ENCODE measurements at regions not wholly inside any gene's neighbourhood (a gene's known extent, or its start where the extent isn't known, plus 50 kb on each side); places are given as distances from the start of the nearest gene placed in this dataset.

DNA sequence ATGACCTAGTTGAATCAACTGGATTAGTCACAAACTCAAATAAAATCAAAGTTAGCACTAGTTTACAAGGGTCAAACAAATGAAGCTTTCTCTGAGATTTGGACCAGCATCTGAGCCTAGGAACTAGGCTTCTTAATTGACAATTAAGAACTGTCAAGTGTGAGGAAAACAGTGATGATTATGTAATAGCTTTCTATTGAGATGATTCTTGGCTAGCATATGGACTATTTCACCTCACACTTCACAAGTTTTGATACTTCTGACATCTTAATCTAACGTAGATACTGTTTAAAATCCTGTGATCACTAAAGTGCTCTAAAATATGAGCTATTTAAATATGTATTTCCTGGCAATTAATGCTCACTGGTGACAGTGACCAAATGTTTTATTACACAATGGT is 542.9 kb downstream of the EFNA5 start:
- ATAC-seq: no peak
- no peak for TF ChIP-seq ISL1 (CRISPR knock-in tag; IDR thresholded peaks at IDR 0.05)
- no peak for TF ChIP-seq BACH2 (CRISPR knock-in tag; IDR thresholded peaks at IDR 0.05; ENCODE audit: borderline replicate concordance)
- TF ChIP-seq OSR1 (CRISPR knock-in tag; IDR thresholded peaks at IDR 0.05): no peak
- TF ChIP-seq RARB (CRISPR knock-in tag; IDR thresholded peaks at IDR 0.05): no peak
- no peak for TF ChIP-seq ZFP30 (CRISPR knock-in tag; IDR thresholded peaks at IDR 0.05)
- no peak for TF ChIP-seq ZNF70 (CRISPR knock-in tag; IDR thresholded peaks at IDR 0.05)
- no peak for TF ChIP-seq GLIS3 (CRISPR knock-in tag; IDR thresholded peaks at IDR 0.05)
- no peak for TF ChIP-seq ZC3H10 (CRISPR knock-in tag; IDR thresholded peaks at IDR 0.05)
- TF ChIP-seq ZNF565 (CRISPR knock-in tag; conservative IDR thresholded peaks at IDR 0.05; ENCODE audit: low read depth): no peak
- no peak for TF ChIP-seq SNAI2 (CRISPR knock-in tag; IDR thresholded peaks at IDR 0.05)
- TF ChIP-seq TCF4 (CRISPR knock-in tag; IDR thresholded peaks at IDR 0.05; ENCODE audit: borderline replicate concordance): no peak
- TF ChIP-seq, protein P1, sequence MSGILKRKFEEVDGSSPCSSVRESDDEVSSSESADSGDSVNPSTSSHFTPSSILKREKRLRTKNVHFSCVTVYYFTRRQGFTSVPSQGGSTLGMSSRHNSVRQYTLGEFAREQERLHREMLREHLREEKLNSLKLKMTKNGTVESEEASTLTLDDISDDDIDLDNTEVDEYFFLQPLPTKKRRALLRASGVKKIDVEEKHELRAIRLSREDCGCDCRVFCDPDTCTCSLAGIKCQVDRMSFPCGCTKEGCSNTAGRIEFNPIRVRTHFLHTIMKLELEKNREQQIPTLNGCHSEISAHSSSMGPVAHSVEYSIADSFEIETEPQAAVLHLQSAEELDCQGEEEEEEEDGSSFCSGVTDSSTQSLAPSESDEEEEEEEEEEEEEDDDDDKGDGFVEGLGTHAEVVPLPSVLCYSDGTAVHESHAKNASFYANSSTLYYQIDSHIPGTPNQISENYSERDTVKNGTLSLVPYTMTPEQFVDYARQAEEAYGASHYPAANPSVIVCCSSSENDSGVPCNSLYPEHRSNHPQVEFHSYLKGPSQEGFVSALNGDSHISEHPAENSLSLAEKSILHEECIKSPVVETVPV (CRISPR knock-in tag; IDR thresholded peaks at IDR 0.05): no peak
- TF ChIP-seq CSDC2 (CRISPR knock-in tag; IDR thresholded peaks at IDR 0.05): no peak
- TF ChIP-seq, protein P2, sequence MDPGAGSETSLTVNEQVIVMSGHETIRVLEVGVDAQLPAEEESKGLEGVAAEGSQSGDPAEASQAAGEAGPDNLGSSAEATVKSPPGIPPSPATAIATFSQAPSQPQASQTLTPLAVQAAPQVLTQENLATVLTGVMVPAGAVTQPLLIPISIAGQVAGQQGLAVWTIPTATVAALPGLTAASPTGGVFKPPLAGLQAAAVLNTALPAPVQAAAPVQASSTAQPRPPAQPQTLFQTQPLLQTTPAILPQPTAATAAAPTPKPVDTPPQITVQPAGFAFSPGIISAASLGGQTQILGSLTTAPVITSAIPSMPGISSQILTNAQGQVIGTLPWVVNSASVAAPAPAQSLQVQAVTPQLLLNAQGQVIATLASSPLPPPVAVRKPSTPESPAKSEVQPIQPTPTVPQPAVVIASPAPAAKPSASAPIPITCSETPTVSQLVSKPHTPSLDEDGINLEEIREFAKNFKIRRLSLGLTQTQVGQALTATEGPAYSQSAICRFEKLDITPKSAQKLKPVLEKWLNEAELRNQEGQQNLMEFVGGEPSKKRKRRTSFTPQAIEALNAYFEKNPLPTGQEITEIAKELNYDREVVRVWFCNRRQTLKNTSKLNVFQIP (CRISPR knock-in tag; IDR thresholded peaks at IDR 0.05; ENCODE audit: borderline replicate concordance, low read depth): no peak
- TF ChIP-seq ESRRG (CRISPR knock-in tag; IDR thresholded peaks at IDR 0.05): no peak
- TF ChIP-seq TOX (CRISPR knock-in tag; IDR thresholded peaks at IDR 0.05; ENCODE audit: borderline replicate concordance): no peak
- TF ChIP-seq, protein P3, sequence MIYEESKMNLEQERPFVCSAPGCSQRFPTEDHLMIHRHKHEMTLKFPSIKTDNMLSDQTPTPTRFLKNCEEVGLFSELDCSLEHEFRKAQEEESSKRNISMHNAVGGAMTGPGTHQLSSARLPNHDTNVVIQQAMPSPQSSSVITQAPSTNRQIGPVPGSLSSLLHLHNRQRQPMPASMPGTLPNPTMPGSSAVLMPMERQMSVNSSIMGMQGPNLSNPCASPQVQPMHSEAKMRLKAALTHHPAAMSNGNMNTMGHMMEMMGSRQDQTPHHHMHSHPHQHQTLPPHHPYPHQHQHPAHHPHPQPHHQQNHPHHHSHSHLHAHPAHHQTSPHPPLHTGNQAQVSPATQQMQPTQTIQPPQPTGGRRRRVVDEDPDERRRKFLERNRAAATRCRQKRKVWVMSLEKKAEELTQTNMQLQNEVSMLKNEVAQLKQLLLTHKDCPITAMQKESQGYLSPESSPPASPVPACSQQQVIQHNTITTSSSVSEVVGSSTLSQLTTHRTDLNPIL (CRISPR knock-in tag; IDR thresholded peaks at IDR 0.05; ENCODE audit: low read depth): no peak

DNA sequence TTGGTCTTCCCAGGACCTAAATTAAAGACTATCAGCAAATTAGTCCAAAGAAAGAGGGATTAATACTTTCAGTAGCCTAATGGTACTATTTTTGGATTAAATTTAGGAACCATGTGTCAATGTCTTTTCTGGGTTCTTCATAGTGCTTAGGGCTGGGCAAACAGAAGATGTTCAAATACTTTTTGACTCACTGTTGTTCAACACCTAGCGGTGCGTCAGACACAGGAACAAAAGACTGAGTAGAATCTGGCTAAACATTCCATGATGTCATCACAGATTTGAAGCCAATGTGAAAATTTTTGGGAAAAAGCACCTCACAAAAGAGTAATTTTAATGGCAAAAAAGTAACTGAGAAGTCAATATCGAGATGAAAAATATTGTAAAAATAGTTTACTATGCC is 544.4 kb downstream of the EFNA5 start:
- ATAC-seq: no peak
- TF ChIP-seq ZFP30 (CRISPR knock-in tag; IDR thresholded peaks at IDR 0.05) (no peak), ZFP3 (CRISPR knock-in tag; IDR thresholded peaks at IDR 0.05) (no peak), ESRRG (CRISPR knock-in tag; IDR thresholded peaks at IDR 0.05) (no peak), ARNTL (CRISPR knock-in tag; IDR thresholded peaks at IDR 0.05; ENCODE audit: borderline replicate concordance, low read depth) (no peak)
- TF ChIP-seq, protein P1 (CRISPR knock-in tag; IDR thresholded peaks at IDR 0.05): no peak

DNA sequence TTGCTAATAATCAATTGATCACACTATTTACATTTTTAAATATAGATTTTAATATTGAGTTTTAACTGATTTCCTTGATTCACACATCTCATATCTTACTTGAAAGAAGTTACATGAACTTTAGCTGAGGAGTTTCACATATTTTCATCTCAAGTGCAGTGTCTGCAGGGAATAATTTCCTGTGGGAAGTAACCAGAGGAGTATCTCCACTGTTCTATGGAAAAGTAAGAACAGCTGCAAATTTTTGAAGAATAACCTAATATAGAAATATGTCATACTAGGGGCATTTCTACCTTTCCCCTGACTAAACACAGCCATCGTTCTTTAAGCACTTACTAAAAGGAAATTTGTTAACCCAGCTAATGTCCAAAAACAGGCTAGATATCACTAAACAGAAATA is 546.4 kb downstream of the EFNA5 start:
- no peak for ATAC-seq
- TF ChIP-seq BACH2 (CRISPR knock-in tag; IDR thresholded peaks at IDR 0.05; ENCODE audit: borderline replicate concordance) (no peak), ISL1 (CRISPR knock-in tag; IDR thresholded peaks at IDR 0.05) (no peak), GLIS3 (CRISPR knock-in tag; IDR thresholded peaks at IDR 0.05) (no peak), ZFP30 (CRISPR knock-in tag; IDR thresholded peaks at IDR 0.05) (no peak), ZNF565 (CRISPR knock-in tag; conservative IDR thresholded peaks at IDR 0.05; ENCODE audit: low read depth) (no peak), ARNTL (CRISPR knock-in tag; IDR thresholded peaks at IDR 0.05; ENCODE audit: borderline replicate concordance, low read depth) (no peak), PPARA (CRISPR knock-in tag; IDR thresholded peaks at IDR 0.05; ENCODE audit: borderline replicate concordance) (no peak), ZNF70 (CRISPR knock-in tag; IDR thresholded peaks at IDR 0.05) (no peak), OSR1 (CRISPR knock-in tag; IDR thresholded peaks at IDR 0.05) (no peak), TCF4 (CRISPR knock-in tag; IDR thresholded peaks at IDR 0.05; ENCODE audit: borderline replicate concordance) (no peak), SNAI2 (CRISPR knock-in tag; IDR thresholded peaks at IDR 0.05) (no peak), ZC3H10 (CRISPR knock-in tag; IDR thresholded peaks at IDR 0.05) (no peak)
- TF ChIP-seq, protein P4, sequence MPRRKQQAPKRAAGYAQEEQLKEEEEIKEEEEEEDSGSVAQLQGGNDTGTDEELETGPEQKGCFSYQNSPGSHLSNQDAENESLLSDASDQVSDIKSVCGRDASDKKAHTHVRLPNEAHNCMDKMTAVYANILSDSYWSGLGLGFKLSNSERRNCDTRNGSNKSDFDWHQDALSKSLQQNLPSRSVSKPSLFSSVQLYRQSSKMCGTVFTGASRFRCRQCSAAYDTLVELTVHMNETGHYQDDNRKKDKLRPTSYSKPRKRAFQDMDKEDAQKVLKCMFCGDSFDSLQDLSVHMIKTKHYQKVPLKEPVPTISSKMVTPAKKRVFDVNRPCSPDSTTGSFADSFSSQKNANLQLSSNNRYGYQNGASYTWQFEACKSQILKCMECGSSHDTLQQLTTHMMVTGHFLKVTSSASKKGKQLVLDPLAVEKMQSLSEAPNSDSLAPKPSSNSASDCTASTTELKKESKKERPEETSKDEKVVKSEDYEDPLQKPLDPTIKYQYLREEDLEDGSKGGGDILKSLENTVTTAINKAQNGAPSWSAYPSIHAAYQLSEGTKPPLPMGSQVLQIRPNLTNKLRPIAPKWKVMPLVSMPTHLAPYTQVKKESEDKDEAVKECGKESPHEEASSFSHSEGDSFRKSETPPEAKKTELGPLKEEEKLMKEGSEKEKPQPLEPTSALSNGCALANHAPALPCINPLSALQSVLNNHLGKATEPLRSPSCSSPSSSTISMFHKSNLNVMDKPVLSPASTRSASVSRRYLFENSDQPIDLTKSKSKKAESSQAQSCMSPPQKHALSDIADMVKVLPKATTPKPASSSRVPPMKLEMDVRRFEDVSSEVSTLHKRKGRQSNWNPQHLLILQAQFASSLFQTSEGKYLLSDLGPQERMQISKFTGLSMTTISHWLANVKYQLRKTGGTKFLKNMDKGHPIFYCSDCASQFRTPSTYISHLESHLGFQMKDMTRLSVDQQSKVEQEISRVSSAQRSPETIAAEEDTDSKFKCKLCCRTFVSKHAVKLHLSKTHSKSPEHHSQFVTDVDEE (CRISPR knock-in tag; IDR thresholded peaks at IDR 0.05): no peak
